PC-3 (cell line): ENCODE measurements at regions not wholly inside any gene's neighbourhood (a gene's known extent, or its start where the extent isn't known, plus 50 kb on each side); places are given as distances from the start of the nearest gene placed in this dataset.

Experiments
- ATAC-seq: fragments of 200-7000 bp; cut with Tn5 transposase; 2 replicates; pipeline ENCODE4 v1.9.1; 2020; ENCODE audit warnings: mild to moderate bottlenecking, moderate library complexity
- BruUV-seq: library from RNA; stranded (reverse); fragments of 400-500 nt; replicated peaks from 2 replicates; lab custom pipeline; 2021; lab: Mats Ljungman, UMichigan
- CTCF ChIA-PET: fragments of 300-600 bp; sonication (Branson Sonifier 250); formaldehyde crosslinking; loops from one replicate; lab custom pipeline; 2022; ENCODE audit warnings: antibody characterized with exemption; lab: Charles Lee
- POLR2A ChIA-PET: fragments of 300-600 bp; sonication (Branson Sonifier 250); formaldehyde crosslinking; loops from one replicate; lab custom pipeline; 2022; ENCODE audit warnings: antibody characterized with exemption; ENCODE audit not compliant: unreplicated experiment; lab: Charles Lee
- DNase-seq: peaks from one replicate; pipeline ENCODE4 v3.0.0-alpha.2; 2015
- H2AFZ ChIP-seq: fragments of 300-600 bp; sonication (generic); 2 replicates; pipeline ENCODE4 v1.6.0; 2016; ENCODE audit warnings: antibody characterized with exemption, low read length
- H3F3A ChIP-seq: fragments of 300-600 bp; sonication (generic); one replicate; pipeline ENCODE4 v1.6.0; 2017; ENCODE audit warnings: antibody characterized with exemption, low read length, control low read depth, mild to moderate bottlenecking; ENCODE audit not compliant: unreplicated experiment
- H3K27ac ChIP-seq: fragments of 300-600 bp; sonication (generic); 2 replicates; pipeline ENCODE4 v1.5.1; 2016; ENCODE audit warnings: mild to moderate bottlenecking, low read length
- H3K27me3 ChIP-seq: fragments of 300-600 bp; sonication (generic); 2 replicates; pipeline ENCODE4 v1.6.1; 2016; ENCODE audit warnings: low read length, mixed read lengths
- H3K36me3 ChIP-seq: fragments of 300-600 bp; sonication (generic); 2 replicates; pipeline ENCODE4 v1.6.1; 2016; ENCODE audit warnings: low read depth, mixed run types, low read length, mixed read lengths
- H3K4me1 ChIP-seq: fragments of 300-600 bp; sonication (generic); 2 replicates; pipeline ENCODE4 v1.5.1; 2016; ENCODE audit warnings: low read length; ENCODE audit not compliant: insufficient read depth
- H3K4me2 ChIP-seq: fragments of 300-600 bp; sonication (generic); 2 replicates; pipeline ENCODE4 v1.6.0; 2016; ENCODE audit warnings: low read length
- H3K4me3 ChIP-seq: fragments of 300-600 bp; sonication (generic); 2 replicates; pipeline ENCODE4 v1.5.1; 2016; ENCODE audit warnings: mild to moderate bottlenecking, low read length, mixed read lengths
- H3K79me2 ChIP-seq: fragments of 300-600 bp; sonication (generic); 2 replicates; pipeline ENCODE4 v1.6.1; 2017; ENCODE audit warnings: low read length, mixed read lengths
- H3K9ac ChIP-seq: fragments of 300-600 bp; sonication (generic); 2 replicates; pipeline ENCODE4 v1.6.0; 2016; ENCODE audit warnings: mild to moderate bottlenecking, low read length
- H3K9me2 ChIP-seq: fragments of 300-600 bp; sonication (generic); replicated peaks from 2 replicates; pipeline ENCODE4 v1.6.1; 2016; ENCODE audit warnings: mixed run types, low read length, mixed read lengths
- H3K9me3 ChIP-seq: fragments of 300-600 bp; sonication (generic); 2 replicates; pipeline ENCODE4 v1.6.1; 2016; ENCODE audit warnings: low read length, mixed read lengths
- H4K20me1 ChIP-seq: fragments of 300-600 bp; sonication (generic); 2 replicates; pipeline ENCODE4 v1.6.1; 2016; ENCODE audit warnings: low read length, mixed read lengths
- EZH2 ChIP-seq: fragments of 300-600 bp; sonication (generic); IDR thresholded peaks from one replicate; pipeline ENCODE4 v1.6.1; 2017; ENCODE audit warnings: antibody characterized with exemption, mild to moderate bottlenecking, low read length; ENCODE audit not compliant: unreplicated experiment
- EZH2phosphoT487 ChIP-seq: fragments of 300-600 bp; sonication (generic); IDR thresholded peaks from 2 replicates; pipeline ENCODE4 v1.6.1; 2018; ENCODE audit warnings: mild to moderate bottlenecking, antibody characterized with exemption, low read length, borderline replicate concordance
- intact Hi-C: fragments of 100-400 bp; cut with micrococcal nuclease; formaldehyde crosslinking; loops from 2 replicates; pipeline ENCODE4 v1.9.0; 2023
- TF ChIP-seq, protein P1 (sequence below): fragments of 300-600 bp; sonication (generic); conservative IDR thresholded peaks from 2 replicates; pipeline ENCODE4 v1.5.1; 2017; ENCODE audit warnings: antibody characterized with exemption, low read depth, mild to moderate bottlenecking, low read length

DNA sequence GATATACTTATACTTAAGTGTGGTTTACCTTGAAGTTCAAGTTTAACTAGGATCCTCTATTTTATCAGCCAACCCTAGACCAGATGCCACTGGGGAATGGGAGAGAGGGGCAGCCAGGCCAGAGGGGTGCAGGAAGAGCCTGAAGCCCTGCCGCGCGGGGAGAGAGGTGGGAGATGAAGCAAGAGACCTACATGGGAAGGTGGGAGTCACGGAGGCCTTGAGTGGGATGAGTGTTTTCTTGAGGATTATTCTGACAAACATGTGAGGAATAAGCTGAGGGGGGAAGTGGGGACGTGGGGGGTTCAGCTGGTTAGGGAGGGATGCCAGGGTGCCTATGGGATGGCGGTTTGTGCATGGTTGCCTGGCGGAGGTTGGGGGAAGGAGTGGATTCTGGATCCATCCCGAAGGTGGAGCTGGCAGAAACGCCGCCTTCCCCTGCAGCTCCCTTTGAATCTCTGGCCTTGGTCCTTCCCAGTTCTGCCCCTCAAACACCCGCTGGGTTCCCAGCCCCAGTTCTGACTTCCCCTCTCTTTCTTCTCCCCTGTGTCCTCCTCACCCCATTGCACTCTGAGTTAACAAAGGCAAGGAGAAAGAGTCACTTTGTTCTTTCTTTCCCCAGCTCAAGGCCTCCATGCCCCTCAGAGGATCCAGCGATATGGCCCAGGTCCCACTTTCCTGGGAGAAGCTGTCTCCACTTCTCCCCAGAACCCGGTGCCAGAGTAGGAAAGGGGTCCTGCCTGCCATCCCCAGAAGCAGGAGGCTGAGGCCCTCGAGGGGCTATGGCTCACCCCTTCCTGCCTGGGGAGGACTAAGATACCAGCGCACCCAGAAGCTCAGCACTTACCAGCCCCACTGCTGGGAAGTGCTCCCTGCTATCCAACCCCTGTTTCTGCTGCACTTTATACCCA is 274.2 kb downstream of the UACA start:
- Histone ChIP-seq H4K20me1 (no peaks in the 10 kb centered on the region), H3K9me3 (no peaks in the 10 kb centered on the region), H3K4me1 (peaks cover 44% of the 10 kb centered on the region), H3K9me2 (no peaks in the 10 kb centered on the region), H3F3A (peaks cover 2% of the 10 kb centered on the region), H3K4me3 (no peak overlapping the region), H2AFZ (no peak overlapping the region), H3K9ac (no peak overlapping the region), H3K79me2 (no peaks in the 10 kb centered on the region), H3K27ac (no peak overlapping the region), H3K27me3 (no peaks in the 10 kb centered on the region), H3K36me3 (no peaks in the 10 kb centered on the region), H3K4me2 (no peak overlapping the region)
- no TSS peak for BruUV-seq
- no peak for ATAC-seq
- TF ChIP-seq EZH2phosphoT487 (no peak), EZH2 (no peak)
- TF ChIP-seq, protein P1, sequence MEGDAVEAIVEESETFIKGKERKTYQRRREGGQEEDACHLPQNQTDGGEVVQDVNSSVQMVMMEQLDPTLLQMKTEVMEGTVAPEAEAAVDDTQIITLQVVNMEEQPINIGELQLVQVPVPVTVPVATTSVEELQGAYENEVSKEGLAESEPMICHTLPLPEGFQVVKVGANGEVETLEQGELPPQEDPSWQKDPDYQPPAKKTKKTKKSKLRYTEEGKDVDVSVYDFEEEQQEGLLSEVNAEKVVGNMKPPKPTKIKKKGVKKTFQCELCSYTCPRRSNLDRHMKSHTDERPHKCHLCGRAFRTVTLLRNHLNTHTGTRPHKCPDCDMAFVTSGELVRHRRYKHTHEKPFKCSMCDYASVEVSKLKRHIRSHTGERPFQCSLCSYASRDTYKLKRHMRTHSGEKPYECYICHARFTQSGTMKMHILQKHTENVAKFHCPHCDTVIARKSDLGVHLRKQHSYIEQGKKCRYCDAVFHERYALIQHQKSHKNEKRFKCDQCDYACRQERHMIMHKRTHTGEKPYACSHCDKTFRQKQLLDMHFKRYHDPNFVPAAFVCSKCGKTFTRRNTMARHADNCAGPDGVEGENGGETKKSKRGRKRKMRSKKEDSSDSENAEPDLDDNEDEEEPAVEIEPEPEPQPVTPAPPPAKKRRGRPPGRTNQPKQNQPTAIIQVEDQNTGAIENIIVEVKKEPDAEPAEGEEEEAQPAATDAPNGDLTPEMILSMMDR, result no peak
- ChIA-PET POLR2A (no interaction called here), CTCF (interaction anchor here (2.3 kb wide), 1 partner anchor 22 kb away, joined by 5 read pairs; no protein-coding TSS in a partner anchor)
- no peak for DNase-seq
- intact Hi-C loops, result no loop called here

- no peak overlapping the region for H3K9ac ChIP-seq
- intact Hi-C loops, result no loop called here
- ATAC-seq (no peak), DNase-seq (peak; percentile 81)
- TF ChIP-seq, protein P1, result peak; percentile 91
- no peak for TF ChIP-seq EZH2phosphoT487
- no peak for TF ChIP-seq EZH2
- H3K79me2 ChIP-seq, result no peaks in the 10 kb centered on the region
- POLR2A ChIA-PET, result no interaction called here
- H3K27me3 ChIP-seq, result no peaks in the 10 kb centered on the region
- H3K4me2 ChIP-seq, result no peak overlapping the region
- CTCF ChIA-PET, result interaction anchor here (2.3 kb wide), 1 partner anchor 21 kb away, joined by 5 read pairs; no protein-coding TSS in a partner anchor
- no peaks in the 10 kb centered on the region for H3F3A ChIP-seq
- H3K4me1 ChIP-seq, result peaks cover 33% of the 10 kb centered on the region
- H3K9me3 ChIP-seq, result no peaks in the 10 kb centered on the region
- no peaks in the 10 kb centered on the region for H3K9me2 ChIP-seq
- H3K27ac ChIP-seq, result no peak overlapping the region
- no peaks in the 10 kb centered on the region for H3K36me3 ChIP-seq
- H2AFZ ChIP-seq, result no peak overlapping the region
- H4K20me1 ChIP-seq, result no peaks in the 10 kb centered on the region
- no TSS peak for BruUV-seq
- no peak overlapping the region for H3K4me3 ChIP-seq
Observed at GRCh38 chr15:70488002-70488605, 275.3 kb downstream of the UACA start.
